Medulla oblongata (tissue), 1 donor: ENCODE measurements at regions not wholly inside any gene's neighbourhood (a gene's known extent, or its start where the extent isn't known, plus 50 kb on each side); places are given as distances from the start of the nearest gene placed in this dataset.
A peak's percentile ranks its signal among the peaks of the same experiment; 100 is the strongest.

Experiments used
- DNase-seq: peaks from one replicate; pipeline ENCODE4 v3.0.0-alpha.2; 2015; ENCODE audit errors: extremely low spot score

DNA sequence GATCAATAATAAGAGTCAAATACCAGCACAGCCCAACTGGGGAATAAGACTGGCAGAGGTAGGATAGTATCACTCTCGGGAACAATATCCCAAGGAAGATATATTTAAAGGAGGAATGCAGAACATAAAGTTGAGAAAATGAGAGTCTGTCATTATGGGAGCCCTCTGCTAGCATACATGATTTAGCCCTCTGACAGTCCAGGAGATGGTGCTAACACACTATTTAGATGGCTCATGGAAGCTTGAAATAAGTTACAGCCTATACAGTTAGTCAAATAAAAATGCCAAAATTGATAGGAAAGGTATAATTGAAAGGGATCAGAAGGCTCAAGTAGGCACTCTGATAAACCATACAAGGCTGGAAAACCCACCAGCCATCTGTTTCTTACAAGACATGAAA lies 201.0 kb upstream of the NEIL3 start:
- DNase-seq = no peak

GRCh38 chr4:177109769-177110168 lies 199.9 kb upstream of the NEIL3 start:
- DNase-seq = no peak

DNA sequence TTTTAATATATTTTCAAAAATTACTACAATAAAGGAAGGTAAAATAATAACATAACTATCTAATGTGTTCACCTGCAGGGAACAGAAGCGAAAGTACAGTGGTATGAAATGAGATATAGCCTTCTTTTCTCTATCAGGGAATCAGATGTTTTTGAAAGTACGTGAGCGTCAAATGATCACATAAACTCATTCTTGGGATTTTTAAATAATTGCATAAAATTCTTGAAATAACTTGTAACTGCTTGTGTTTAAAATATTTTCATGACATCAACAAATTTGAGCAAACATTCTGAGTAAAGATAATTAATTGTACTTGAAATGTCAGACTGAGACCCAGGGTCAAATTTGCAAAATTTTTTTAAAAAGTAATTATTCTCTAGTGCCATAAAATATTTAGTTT lies 193.5 kb upstream of the NEIL3 start:
- no peak for DNase-seq

DNA sequence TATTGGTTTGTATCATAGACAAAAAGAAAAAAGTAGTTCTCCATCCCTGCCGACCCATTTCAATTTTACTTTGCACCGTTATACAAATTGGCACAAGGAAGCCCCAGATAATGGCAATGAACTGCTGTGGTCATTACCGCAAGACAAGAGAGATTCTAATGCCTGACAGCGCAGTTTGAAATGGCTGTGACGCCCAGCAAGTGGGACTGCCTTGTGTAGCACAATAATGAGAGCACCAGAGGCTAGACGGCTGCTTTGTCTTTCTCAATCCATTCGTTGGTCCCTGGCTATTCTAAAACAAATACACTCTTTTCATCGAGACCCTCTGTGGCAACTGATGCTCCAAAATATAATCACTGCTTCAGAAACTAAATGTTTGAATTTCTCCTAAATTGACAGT lies 192.4 kb upstream of the NEIL3 start:
- DNase-seq = peak; percentile 14

- DNase-seq = peak; percentile 11
Observed at GRCh38 chr4:177118596-177118995, 191.1 kb upstream of the NEIL3 start.

DNA sequence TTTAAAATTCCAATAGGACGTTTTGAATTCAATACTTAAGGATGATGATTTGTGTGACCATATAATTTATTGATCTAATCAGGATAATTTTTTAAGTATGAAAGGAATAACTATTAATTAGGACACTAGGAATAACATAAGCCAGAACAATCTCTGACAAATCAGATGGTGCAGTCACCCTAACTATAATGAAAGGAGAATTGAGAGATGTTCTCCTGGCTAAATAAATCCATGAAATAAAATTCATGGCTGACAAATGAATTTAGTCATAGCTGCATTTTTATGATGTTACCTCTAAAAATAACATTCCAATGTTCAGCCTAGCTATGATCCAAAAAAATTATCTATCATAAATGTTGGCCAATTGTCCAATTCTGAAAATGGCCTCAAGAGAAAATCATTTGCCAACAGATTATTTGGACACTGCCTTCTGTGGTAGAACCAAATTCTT lies 190.6 kb upstream of the NEIL3 start:
- DNase-seq = no peak

GRCh38 chr4:177119691-177120090 lies 190.0 kb upstream of the NEIL3 start:
- DNase-seq = no peak

DNA sequence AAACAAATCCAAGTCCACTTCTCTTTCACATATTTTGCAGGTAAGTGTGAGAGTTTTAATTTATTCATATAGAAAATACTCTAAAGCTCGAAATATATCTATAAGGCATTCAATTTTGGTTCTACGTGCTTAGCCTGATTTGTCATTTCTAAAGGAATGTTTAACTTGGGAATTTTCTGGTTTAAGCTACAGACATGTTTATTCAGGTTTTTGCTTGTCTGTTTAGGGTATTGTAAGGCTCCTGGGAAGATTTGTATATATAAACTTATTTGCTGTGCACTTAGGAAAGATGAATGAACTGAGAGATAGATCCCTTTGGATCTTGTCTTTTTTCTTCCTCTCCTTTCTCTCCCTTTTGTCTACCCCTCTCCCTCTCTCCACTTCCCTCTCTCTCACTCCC lies 185.9 kb upstream of the NEIL3 start:
- DNase-seq = no peak

DNA sequence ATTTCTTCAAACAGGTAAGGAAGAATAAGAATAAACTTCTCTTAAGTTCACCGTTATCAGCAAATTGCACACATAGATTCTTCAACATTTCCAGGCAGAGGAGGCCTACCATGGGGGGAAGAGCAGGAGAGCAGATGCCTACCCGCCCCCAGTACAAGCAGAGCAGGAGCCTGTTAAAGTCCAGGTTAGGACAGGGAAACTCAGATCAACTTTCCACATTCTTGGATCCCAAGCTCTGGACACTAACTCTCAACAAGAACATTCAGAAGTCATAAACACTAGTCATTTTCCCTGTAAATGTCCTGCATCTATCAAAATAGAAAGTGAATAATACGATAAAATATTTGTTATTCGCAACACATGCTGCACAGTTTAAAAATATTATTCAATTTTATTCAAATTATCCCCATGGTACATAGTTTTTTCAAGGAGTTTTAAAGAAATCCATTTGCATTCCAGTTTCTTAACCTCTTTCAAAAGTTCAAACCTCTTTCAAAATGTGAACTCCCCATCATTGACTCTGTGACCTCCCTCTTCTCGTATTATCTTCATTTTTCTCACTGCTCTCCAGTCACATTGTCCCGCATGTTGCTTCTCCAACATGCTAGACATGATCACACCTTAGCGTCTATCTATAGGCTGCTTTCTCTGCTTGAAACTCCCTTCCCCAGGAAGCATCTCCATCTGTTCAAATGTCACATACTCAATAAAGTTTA lies 185.2 kb upstream of the NEIL3 start:
- DNase-seq = no peak

DNA sequence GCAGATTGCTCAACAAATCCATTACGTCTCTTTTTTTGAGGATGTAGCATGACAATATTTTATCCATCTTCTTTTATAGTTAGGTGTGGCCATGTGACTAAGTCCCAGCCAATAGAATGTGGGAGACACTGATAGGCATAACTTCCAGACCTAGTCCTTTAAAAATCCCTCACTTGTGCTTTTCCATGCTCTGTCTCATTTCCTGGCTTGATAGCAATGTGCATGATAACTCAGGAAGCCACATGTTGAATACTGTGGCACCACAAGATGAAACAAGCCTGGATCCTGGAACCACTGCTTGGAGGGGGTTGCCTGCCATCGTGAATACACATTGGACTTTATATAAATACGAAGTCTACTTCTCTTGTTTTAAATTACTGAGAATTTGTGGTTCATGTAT lies 184.0 kb upstream of the NEIL3 start:
- DNase-seq = no peak

GRCh38 chr4:177127658-177128057 lies 182.0 kb upstream of the NEIL3 start:
- DNase-seq = no peak

DNA sequence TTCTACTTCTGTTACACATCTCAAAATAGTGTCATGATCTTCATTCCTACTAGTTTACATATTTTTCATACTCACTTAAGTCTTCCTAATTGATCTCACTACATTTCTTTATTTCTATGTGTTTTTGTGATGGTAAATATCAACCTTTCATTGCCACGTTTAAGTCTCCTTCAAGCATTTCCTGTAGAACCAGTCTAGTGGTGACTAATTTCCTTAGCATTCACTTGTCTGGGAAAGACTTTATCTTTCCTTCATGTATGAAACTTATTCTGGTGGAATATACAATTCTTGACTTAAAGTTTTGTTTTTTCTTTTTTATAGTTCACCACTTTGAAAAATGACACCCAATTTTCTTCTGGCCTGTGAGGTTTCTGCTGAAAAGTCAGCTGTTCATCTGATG lies 181.4 kb upstream of the NEIL3 start:
- DNase-seq = no peak

DNA sequence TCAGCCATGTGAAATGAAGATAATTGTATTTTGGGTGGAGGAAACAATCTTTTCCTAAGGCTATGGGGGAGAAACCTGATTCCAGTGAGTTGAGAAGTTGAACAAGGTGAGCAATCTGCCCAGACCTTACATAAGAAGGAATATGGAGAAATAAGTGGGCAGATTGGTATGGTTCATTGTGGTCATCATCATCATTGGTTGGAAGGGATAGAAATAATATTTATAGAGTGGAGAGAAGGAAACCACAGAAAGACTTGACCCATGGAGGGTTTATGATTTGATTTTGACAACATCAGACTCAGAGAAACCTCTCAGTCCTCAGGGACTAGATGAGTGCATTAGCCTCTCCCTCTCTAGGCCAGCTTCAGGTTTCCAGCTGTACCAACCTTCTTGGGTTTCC lies 177.9 kb upstream of the NEIL3 start:
- DNase-seq = no peak

DNA sequence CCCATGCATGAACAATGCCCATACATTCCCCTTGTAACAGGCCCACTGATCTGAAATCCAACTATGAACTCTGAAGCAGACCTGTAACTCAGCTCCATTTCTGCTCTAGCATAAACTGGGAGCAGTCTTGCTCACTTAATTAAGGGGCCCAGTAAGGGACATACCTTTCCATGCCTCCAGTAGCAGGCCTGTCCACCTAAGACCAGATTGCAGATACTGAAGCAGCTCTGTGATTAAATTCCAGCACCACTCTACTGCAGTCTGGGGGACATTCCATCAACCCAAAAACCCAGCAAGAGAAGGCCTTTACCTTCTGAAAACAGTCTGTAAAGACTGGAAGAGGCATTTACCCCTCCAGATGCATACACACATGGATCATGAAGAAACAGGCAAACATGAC lies 162.0 kb upstream of the NEIL3 start:
- no peak for DNase-seq

- no peak for DNase-seq
Observed at GRCh38 chr4:177155454-177155853, 154.2 kb upstream of the NEIL3 start.

DNA sequence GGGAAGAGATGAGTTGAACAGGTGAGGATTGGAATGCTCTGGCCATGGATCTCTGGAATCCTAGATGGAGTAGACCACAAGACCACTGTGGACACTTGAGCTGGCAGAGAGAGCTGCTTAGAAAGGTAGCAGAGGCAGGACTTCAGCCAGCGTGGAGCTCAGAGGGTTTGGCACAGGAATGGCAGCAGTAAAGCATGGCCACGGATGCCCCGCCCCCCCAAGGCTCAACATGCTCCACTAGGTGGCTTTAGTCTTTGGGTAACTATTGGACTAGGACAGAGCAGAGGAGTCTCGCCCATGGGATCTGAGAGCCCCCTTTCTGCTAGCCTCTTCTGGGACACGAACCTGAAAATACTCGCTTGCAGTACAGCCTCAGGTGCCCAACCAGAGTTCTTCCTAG lies 150.1 kb upstream of the NEIL3 start:
- DNase-seq = no peak

DNA sequence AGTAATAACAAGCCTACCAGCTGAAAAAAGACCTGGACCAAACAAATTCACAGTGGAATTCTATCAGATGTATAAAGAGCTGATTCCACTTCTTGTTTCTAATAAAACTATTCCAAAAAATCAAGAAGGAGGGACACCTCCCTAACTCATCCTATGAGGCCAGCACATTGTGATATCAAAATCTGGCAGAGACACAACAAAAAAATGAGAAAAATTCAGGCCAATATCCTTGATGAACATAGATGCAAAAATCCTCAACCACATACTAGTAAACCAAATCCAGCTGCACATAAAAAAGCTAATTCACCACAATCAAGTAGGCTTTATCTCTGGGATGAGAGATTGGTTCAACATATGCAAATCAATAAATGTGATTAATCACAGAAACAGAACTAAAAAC lies 147.9 kb upstream of the NEIL3 start:
- DNase-seq = no peak

GRCh38 chr4:177163532-177163931 lies 146.1 kb upstream of the NEIL3 start:
- no peak for DNase-seq

DNA sequence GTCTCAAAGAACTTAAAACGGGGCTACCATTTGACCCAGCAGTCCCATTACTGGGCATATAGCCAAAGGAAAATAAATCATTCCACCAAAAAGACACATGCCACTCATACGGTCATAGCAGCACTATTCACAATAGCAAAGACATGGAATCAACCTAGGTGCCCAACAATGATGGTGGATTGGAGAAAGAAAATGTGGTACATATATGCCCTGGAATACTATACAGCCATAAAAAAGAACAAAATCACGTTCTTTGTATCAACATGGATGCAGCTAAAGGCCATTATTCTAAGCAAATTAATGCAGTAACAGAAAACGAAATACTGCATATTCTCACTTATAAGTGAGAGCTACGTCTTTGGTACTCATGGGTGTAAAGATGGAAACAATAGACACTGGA lies 138.1 kb upstream of the NEIL3 start:
- DNase-seq = no peak

DNA sequence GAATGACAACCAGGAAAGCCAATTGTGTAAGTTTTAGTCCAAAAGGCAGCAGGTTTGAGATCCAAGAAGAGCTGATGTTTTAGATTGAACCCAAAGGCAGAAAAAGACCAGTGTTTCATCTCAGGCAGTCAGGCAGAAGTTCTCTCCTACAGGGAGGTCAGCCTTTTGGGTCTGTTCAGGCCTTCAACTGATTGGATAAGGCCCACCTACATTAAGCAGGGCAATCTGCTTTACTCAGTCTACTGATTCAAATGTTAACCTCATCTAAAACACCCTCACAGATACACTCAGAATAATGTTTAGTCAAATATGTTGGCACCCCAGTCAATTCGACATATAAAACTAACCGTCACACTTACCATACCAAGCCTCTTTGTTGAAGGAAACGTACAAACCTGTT lies 134.2 kb upstream of the NEIL3 start:
- no peak for DNase-seq

- DNase-seq = no peak
Observed at GRCh38 chr4:177177541-177178081, 132.1 kb upstream of the NEIL3 start.

GRCh38 chr4:177178246-177178645 lies 131.4 kb upstream of the NEIL3 start:
- DNase-seq = no peak

DNA sequence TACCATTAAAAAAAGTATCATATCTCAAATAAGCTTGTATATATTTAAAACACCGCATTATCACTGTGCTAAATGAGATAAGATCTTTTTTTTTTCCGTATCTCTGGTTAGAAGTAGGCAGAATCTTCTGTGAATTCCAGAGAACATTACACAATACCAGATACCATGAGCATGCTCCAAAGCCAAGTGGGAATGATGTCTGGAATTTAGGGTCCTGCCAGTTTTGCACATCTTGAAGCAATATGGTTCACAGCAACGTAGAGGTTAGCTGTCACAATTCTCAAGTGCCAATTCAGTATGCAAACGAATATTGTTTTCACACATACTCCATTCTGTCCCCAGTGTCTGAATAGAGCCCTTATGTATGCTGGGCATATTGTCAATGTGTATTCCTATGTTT lies 127.5 kb upstream of the NEIL3 start:
- no peak for DNase-seq

GRCh38 chr4:177182728-177183127 lies 126.9 kb upstream of the NEIL3 start:
- DNase-seq = no peak
